ENCODE measurements at regions not wholly inside any gene's neighbourhood (a gene's known extent, or its start where the extent isn't known, plus 50 kb on each side); places are given as distances from the start of the nearest gene placed in this dataset.

- DNase-seq (ENCODE audit: low spot score): no peak
- TF ChIP-seq CTCF (IDR thresholded peaks at IDR 0.05; ENCODE audit: borderline replicate concordance, control extremely low read depth, extremely low read depth, insufficient read depth, missing control alignments): no peak
Observed at GRCh38 chr5:133877351-133878235, 90.8 kb downstream of the C5orf15 start.

GRCh38 chr5:133876266-133876665 is 92.2 kb downstream of the C5orf15 start:
- no peak for TF ChIP-seq CTCF (IDR thresholded peaks at IDR 0.05; ENCODE audit: borderline replicate concordance, control extremely low read depth, extremely low read depth, insufficient read depth, missing control alignments)
- in situ Hi-C loops (cut with MboI; ENCODE audit: low sequenced_read_pairs, unreplicated experiment): no loop called here
- no peak for DNase-seq (ENCODE audit: low spot score)

More at GRCh38 chr5:133877351-133878235, 90.8 kb downstream of the C5orf15 start:
- in situ Hi-C loops (cut with MboI; ENCODE audit: low sequenced_read_pairs, unreplicated experiment): no loop called here

GRCh38 chr5:133875179-133875578 is 93.2 kb downstream of the C5orf15 start:
- no peak for TF ChIP-seq CTCF (IDR thresholded peaks at IDR 0.05; ENCODE audit: borderline replicate concordance, control extremely low read depth, extremely low read depth, insufficient read depth, missing control alignments)
- no peak for DNase-seq (ENCODE audit: low spot score)
- in situ Hi-C loops (cut with MboI; ENCODE audit: low sequenced_read_pairs, unreplicated experiment): no loop called here

DNA sequence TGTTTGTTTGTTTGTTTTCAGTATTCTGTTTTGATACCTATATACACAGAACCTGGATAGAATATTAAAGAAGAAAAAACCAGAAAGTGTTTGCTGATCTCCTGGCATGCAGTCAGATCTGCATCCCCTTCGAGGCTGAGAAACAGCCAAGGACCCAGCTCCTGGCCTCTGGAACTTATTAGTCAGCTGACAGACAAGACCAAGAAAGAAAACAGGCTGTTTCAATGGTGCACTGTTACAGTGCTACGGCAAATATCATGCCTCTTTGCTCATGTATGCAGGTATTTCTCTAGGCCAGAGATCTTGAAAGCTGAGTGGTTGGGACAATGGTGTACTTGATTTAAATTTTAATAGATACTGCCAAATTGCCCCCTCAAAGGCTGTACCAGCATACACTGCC is 95.0 kb downstream of the C5orf15 start:
- in situ Hi-C loops (cut with MboI; ENCODE audit: low sequenced_read_pairs, unreplicated experiment): no loop called here
- DNase-seq (ENCODE audit: low spot score): no peak
- no peak for TF ChIP-seq CTCF (IDR thresholded peaks at IDR 0.05; ENCODE audit: borderline replicate concordance, control extremely low read depth, extremely low read depth, insufficient read depth, missing control alignments)

- no peak for TF ChIP-seq CTCF (IDR thresholded peaks at IDR 0.05; ENCODE audit: borderline replicate concordance, control extremely low read depth, extremely low read depth, insufficient read depth, missing control alignments)
- in situ Hi-C loops (cut with MboI; ENCODE audit: low sequenced_read_pairs, unreplicated experiment): no loop called here
- no peak for DNase-seq (ENCODE audit: low spot score)
Observed at GRCh38 chr5:133870661-133871060, 97.8 kb downstream of the C5orf15 start.

GRCh38 chr5:133869519-133870335 is 98.7 kb downstream of the C5orf15 start:
- no peak for TF ChIP-seq CTCF (IDR thresholded peaks at IDR 0.05; ENCODE audit: borderline replicate concordance, control extremely low read depth, extremely low read depth, insufficient read depth, missing control alignments)
- no peak for DNase-seq (ENCODE audit: low spot score)
- in situ Hi-C loops (cut with MboI; ENCODE audit: low sequenced_read_pairs, unreplicated experiment): no loop called here

Measured in GM13976 (cell line).